Activated naive CD4-positive, alpha-beta T cell treated with anti-CD3 and anti-CD28 coated beads for 36 hours (primary cell): ENCODE measurements at regions not wholly inside any gene's neighbourhood (a gene's known extent, or its start where the extent isn't known, plus 50 kb on each side); places are given as distances from the start of the nearest gene placed in this dataset.
A peak's percentile ranks its signal among the peaks of the same experiment; 100 is the strongest.

Source experiments
- CTCF ChIA-PET: fragments of 350-600 bp; sonication (Branson Sonifier 250); formaldehyde crosslinking; loops from one replicate; lab custom pipeline; 2021; ENCODE audit warnings: antibody characterized with exemption; lab: Charles Lee
- DNase-seq: peaks from one replicate; pipeline ENCODE4 v3.0.0-alpha.2; 2020
- H3K27ac Mint-ChIP-seq: one replicate; pipeline ENCODE4 v1.8.0; 2021; ENCODE audit warnings: mild to moderate bottlenecking, mixed read lengths
- H3K27me3 Mint-ChIP-seq: one replicate; pipeline ENCODE4 v1.8.0; 2021; ENCODE audit warnings: low read depth, mixed read lengths
- H3K36me3 Mint-ChIP-seq: one replicate; pipeline ENCODE4 v1.8.0; 2021; ENCODE audit warnings: low read depth, mixed read lengths
- H3K4me1 Mint-ChIP-seq: one replicate; pipeline ENCODE4 v1.8.0; 2021; ENCODE audit warnings: low read depth, mixed read lengths
- H3K4me3 Mint-ChIP-seq: one replicate; pipeline ENCODE4 v1.8.0; 2021; ENCODE audit warnings: mild to moderate bottlenecking, moderate library complexity, mixed read lengths
- H3K9me3 Mint-ChIP-seq: one replicate; pipeline ENCODE4 v1.8.0; 2021; ENCODE audit warnings: mixed read lengths
- intact Hi-C: fragments of 100-400 bp; cut with micrococcal nuclease; formaldehyde crosslinking; loops from one replicate; pipeline ENCODE4 v1.15.1; 2023

- intact Hi-C loops, result no loop called here
- H3K9me3 Mint-ChIP-seq, result peaks cover 2% of the 10 kb centered on the region
- no peak for DNase-seq
- no peaks in the 10 kb centered on the region for H3K36me3 Mint-ChIP-seq
- no peak overlapping the region for H3K4me3 Mint-ChIP-seq
- H3K27me3 Mint-ChIP-seq, result peaks cover 16% of the 10 kb centered on the region
- no peak overlapping the region for H3K27ac Mint-ChIP-seq
- no peaks in the 10 kb centered on the region for H3K4me1 Mint-ChIP-seq
- CTCF ChIA-PET, result interaction anchor here (0.9 to 6.8 kb wide), 3 partner anchors 40 to 171 kb away, joined by 3 to 50 read pairs (median 5); no protein-coding TSS in a partner anchor
Measured at GRCh38 chr6:41422161-41422560, 86.8 kb downstream of the NCR2 start.

GRCh38 chr6:41423002-41423401, 87.6 kb downstream of the NCR2 start:
- CTCF ChIA-PET, result interaction anchor here (0.8 to 6.8 kb wide), 7 partner anchors 9 to 1063 kb away, joined by 3 to 50 read pairs (median 4); no protein-coding TSS in a partner anchor
- no peak overlapping the region for H3K4me3 Mint-ChIP-seq
- H3K27me3 Mint-ChIP-seq, result peaks cover 12% of the 10 kb centered on the region
- DNase-seq, result no peak
- no peaks in the 10 kb centered on the region for H3K36me3 Mint-ChIP-seq
- no peak overlapping the region for H3K27ac Mint-ChIP-seq
- H3K9me3 Mint-ChIP-seq, result peaks cover 2% of the 10 kb centered on the region
- intact Hi-C loops, result no loop called here
- H3K4me1 Mint-ChIP-seq, result no peaks in the 10 kb centered on the region

DNA sequence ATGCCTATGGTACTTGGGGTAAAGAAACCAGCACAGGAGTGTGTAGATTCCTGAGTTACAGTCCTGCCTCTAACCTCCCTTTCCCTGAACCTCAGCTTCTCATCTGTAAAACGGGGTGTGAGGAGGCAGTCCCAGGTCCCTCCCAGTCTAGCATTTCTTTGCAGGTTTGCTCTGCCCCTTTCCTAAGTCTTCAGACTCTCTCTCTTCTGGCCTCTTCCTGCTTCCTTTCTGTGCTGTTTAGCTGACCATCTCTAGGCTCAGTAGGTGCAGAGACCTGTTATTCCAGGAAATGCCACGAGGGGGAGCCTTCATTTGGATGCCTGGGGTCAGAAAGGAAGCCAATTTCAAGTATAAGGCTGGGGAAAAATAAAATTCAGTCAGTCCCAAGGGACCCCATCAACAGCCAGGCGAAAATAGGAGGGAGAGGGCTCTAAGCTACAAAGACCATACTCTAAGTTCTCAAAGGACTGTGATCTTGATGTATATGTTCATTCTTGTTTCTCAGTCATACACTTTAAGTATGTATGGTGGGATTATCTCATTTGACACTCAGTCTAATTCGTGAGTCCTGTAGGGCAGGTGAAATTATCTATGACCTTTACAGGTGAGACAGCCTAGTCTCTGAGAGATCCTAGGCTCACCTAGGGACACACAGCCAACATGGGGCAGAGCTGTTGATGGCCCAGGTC, 89.1 kb downstream of the NCR2 start:
- Mint-ChIP-seq H3K27me3 (peaks cover 11% of the 10 kb centered on the region), H3K9me3 (peaks cover under 1% of the 10 kb centered on the region), H3K27ac (no peak overlapping the region), H3K4me1 (peaks cover 8% of the 10 kb centered on the region), H3K36me3 (no peaks in the 10 kb centered on the region), H3K4me3 (no peak overlapping the region)
- DNase-seq, result peak; percentile 92
- CTCF ChIA-PET, result interaction anchor here (0.6 to 6.8 kb wide), 26 partner anchors 8 to 259 kb away, joined by 3 to 50 read pairs (median 4); no protein-coding TSS in a partner anchor
- intact Hi-C loops, result loop anchor here (1.0 to 5.0 kb wide), 7 partner anchors 32 to 259 kb away; partner anchors contain the start of gene FOXP4

- H3K27me3 Mint-ChIP-seq, result peaks cover 16% of the 10 kb centered on the region
- peaks cover 12% of the 10 kb centered on the region for H3K4me1 Mint-ChIP-seq
- no peaks in the 10 kb centered on the region for H3K36me3 Mint-ChIP-seq
- DNase-seq, result no peak
- H3K4me3 Mint-ChIP-seq, result no peak overlapping the region
- no peaks in the 10 kb centered on the region for H3K9me3 Mint-ChIP-seq
- intact Hi-C loops, result loop anchor here (5.0 kb wide), 1 partner anchor 107 kb away; no protein-coding TSS in a partner anchor
- CTCF ChIA-PET, result interaction anchor here (0.7 to 6.8 kb wide), 22 partner anchors 9 to 258 kb away, joined by 3 to 50 read pairs (median 5); no protein-coding TSS in a partner anchor
- H3K27ac Mint-ChIP-seq, result no peak overlapping the region
Measured at GRCh38 chr6:41425511-41425910, 90.1 kb downstream of the NCR2 start.

GRCh38 chr6:41426438-41426851, 91.0 kb downstream of the NCR2 start:
- CTCF ChIA-PET, result interaction anchor here (0.9 to 6.8 kb wide), 13 partner anchors 10 to 257 kb away, joined by 3 to 50 read pairs (median 6); no protein-coding TSS in a partner anchor
- Mint-ChIP-seq H3K36me3 (no peaks in the 10 kb centered on the region), H3K9me3 (no peaks in the 10 kb centered on the region), H3K4me1 (peaks cover 12% of the 10 kb centered on the region), H3K27me3 (peaks cover 16% of the 10 kb centered on the region), H3K4me3 (no peak overlapping the region), H3K27ac (no peak overlapping the region)
- intact Hi-C loops, result loop anchor here (5.0 kb wide), 1 partner anchor 106 kb away; no protein-coding TSS in a partner anchor
- no peak for DNase-seq

GRCh38 chr6:41426888-41427641, 91.7 kb downstream of the NCR2 start:
- intact Hi-C loops, result loop anchor here (5.0 kb wide), 1 partner anchor 105 kb away; no protein-coding TSS in a partner anchor
- Mint-ChIP-seq H3K27ac (no peak overlapping the region), H3K27me3 (peaks cover 20% of the 10 kb centered on the region), H3K9me3 (no peaks in the 10 kb centered on the region), H3K36me3 (no peaks in the 10 kb centered on the region), H3K4me3 (no peak overlapping the region), H3K4me1 (peaks cover 12% of the 10 kb centered on the region)
- CTCF ChIA-PET, result interaction anchor here (1.1 to 6.8 kb wide), 7 partner anchors 17 to 256 kb away, joined by 3 to 50 read pairs (median 11); no protein-coding TSS in a partner anchor
- no peak for DNase-seq

- Mint-ChIP-seq H3K9me3 (no peaks in the 10 kb centered on the region), H3K27me3 (peaks cover 25% of the 10 kb centered on the region), H3K4me1 (peaks cover 12% of the 10 kb centered on the region), H3K36me3 (no peaks in the 10 kb centered on the region), H3K27ac (no peak overlapping the region), H3K4me3 (peak overlapping the region; percentile 16)
- CTCF ChIA-PET, result interaction anchor here (1.1 kb wide), 1 partner anchor 60 kb away, joined by 3 read pairs; no protein-coding TSS in a partner anchor
- DNase-seq, result peak; percentile 30
- intact Hi-C loops, result loop anchor here (1.0 to 5.0 kb wide), 2 partner anchors 58 to 105 kb away; no protein-coding TSS in a partner anchor
Measured at GRCh38 chr6:41427642-41428335, 92.4 kb downstream of the NCR2 start.

- DNase-seq, result no peak
- peaks cover 12% of the 10 kb centered on the region for H3K4me1 Mint-ChIP-seq
- no peaks in the 10 kb centered on the region for H3K36me3 Mint-ChIP-seq
- H3K27ac Mint-ChIP-seq, result no peak overlapping the region
- H3K27me3 Mint-ChIP-seq, result peaks cover 26% of the 10 kb centered on the region
- H3K9me3 Mint-ChIP-seq, result no peaks in the 10 kb centered on the region
- CTCF ChIA-PET, result interaction anchor here (0.7 to 1.1 kb wide), 2 partner anchors 44 to 60 kb away, joined by 3 read pairs; no protein-coding TSS in a partner anchor
- intact Hi-C loops, result loop anchor here (1.0 to 5.0 kb wide), 2 partner anchors 59 to 104 kb away; no protein-coding TSS in a partner anchor
- H3K4me3 Mint-ChIP-seq, result peak overlapping the region; percentile 54
Measured at GRCh38 chr6:41428336-41428995, 93.1 kb downstream of the NCR2 start.

- DNase-seq, result peak; percentile 60
- CTCF ChIA-PET, result interaction anchor here (0.7 kb wide), 1 partner anchor 45 kb away, joined by 3 read pairs; no protein-coding TSS in a partner anchor
- intact Hi-C loops, result loop anchor here (1.0 to 5.0 kb wide), 2 partner anchors 60 to 103 kb away; no protein-coding TSS in a partner anchor
- Mint-ChIP-seq H3K27me3 (peaks cover 26% of the 10 kb centered on the region), H3K9me3 (no peaks in the 10 kb centered on the region), H3K36me3 (no peaks in the 10 kb centered on the region), H3K27ac (no peak overlapping the region), H3K4me1 (peaks cover 12% of the 10 kb centered on the region), H3K4me3 (peak overlapping the region; percentile 54)
Measured at GRCh38 chr6:41428996-41429421, 93.6 kb downstream of the NCR2 start.

GRCh38 chr6:41429506-41430504, 94.4 kb downstream of the NCR2 start:
- DNase-seq, result no peak
- H3K36me3 Mint-ChIP-seq, result no peaks in the 10 kb centered on the region
- no peak overlapping the region for H3K4me3 Mint-ChIP-seq
- H3K9me3 Mint-ChIP-seq, result no peaks in the 10 kb centered on the region
- intact Hi-C loops, result loop anchor here (5.0 kb wide), 1 partner anchor 102 kb away; no protein-coding TSS in a partner anchor
- H3K4me1 Mint-ChIP-seq, result peaks cover 12% of the 10 kb centered on the region
- H3K27ac Mint-ChIP-seq, result no peak overlapping the region
- peaks cover 26% of the 10 kb centered on the region for H3K27me3 Mint-ChIP-seq
- CTCF ChIA-PET, result interaction anchor here (0.8 to 1.4 kb wide), 2 partner anchors 124 to 243 kb away, joined by 3 to 4 read pairs; no protein-coding TSS in a partner anchor
